ENCODE measurements at regions not wholly inside any gene's neighbourhood (a gene's known extent, or its start where the extent isn't known, plus 50 kb on each side); places are given as distances from the start of the nearest gene placed in this dataset.
A peak's percentile ranks its signal among the peaks of the same experiment; 100 is the strongest.
"Not testable (repeated sequence)": the region's sequence is repeated elsewhere in the genome, so short reads cannot be mapped to it uniquely, and the experiment has no call there.

DNA sequence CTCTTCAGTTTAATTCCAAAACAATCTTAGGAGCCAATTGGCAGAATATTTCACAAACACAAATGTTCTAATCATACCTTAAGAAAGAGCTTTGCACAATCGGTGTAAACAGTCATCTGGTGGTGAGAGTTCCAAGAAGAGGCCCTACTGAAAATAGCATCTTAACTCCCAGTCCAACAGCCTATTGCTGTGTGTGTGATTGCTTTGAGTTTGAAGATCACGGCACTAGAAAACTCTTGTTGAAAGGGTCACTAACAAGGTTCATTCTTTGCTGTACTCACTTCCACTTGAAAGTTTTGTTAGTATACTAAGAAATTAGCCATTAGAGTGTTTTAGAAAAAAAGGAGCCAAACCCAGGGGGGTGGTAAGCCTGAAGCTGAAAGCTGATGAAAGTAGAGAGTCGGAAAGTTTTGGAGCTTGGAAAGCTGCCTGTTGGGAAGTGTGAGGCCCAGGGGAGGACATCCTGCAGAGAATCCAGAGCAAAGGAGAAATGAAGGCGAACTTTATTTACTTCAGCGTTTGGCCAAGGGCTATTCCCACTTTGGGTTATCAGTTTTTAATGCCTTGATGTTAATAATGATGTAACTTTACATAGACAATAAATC, 180.3 kb upstream of the GHR start:
- TF ChIP-seq EP300 (IDR thresholded peaks at IDR 0.05), result no peak
- TF ChIP-seq POLR2A (IDR thresholded peaks at IDR 0.05), result no peak
- TF ChIP-seq, protein P1, sequence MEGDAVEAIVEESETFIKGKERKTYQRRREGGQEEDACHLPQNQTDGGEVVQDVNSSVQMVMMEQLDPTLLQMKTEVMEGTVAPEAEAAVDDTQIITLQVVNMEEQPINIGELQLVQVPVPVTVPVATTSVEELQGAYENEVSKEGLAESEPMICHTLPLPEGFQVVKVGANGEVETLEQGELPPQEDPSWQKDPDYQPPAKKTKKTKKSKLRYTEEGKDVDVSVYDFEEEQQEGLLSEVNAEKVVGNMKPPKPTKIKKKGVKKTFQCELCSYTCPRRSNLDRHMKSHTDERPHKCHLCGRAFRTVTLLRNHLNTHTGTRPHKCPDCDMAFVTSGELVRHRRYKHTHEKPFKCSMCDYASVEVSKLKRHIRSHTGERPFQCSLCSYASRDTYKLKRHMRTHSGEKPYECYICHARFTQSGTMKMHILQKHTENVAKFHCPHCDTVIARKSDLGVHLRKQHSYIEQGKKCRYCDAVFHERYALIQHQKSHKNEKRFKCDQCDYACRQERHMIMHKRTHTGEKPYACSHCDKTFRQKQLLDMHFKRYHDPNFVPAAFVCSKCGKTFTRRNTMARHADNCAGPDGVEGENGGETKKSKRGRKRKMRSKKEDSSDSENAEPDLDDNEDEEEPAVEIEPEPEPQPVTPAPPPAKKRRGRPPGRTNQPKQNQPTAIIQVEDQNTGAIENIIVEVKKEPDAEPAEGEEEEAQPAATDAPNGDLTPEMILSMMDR (IDR thresholded peaks at IDR 0.05), result no peak
- TF ChIP-seq POLR2AphosphoS5 (IDR thresholded peaks at IDR 0.05), result peak; percentile 28
- ATAC-seq, result peak; percentile 84
- Histone ChIP-seq H3K4me3 (no peak overlapping the region), H3K36me3 (no peaks in the 10 kb centered on the region), H3K4me1 (no peaks in the 10 kb centered on the region), H3K9me3 (no peaks in the 10 kb centered on the region), H3K27me3 (no peaks in the 10 kb centered on the region), H3K27ac (peak overlapping the region in 1 of 4 donors; percentile 22)
- 29 to 65% methylated on average over 2 to 5 of the region's 5 CpGs for WGBS, 2 donors (ENCODE audit: low coverage in 1 of 2)

DNA sequence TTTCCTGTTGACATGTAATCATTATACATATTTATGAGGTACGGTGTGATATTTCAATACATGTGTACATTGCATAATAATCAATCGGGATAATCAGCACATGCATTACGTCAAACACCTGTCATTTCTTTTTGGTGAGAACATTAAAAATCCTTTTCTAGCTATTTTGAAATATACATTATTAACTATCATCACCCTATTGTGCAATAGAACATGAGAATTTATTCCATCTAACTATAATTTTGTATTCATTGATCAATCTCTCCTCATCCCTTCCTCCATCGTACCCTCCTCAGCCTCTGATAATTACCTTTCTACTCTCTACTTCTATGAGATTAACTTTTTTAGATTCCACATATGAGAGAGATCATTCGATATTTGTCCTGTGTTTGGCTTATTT, 170.9 kb upstream of the GHR start:
- 89 to 90% methylated on average over 4 to 5 of the region's 5 CpGs for WGBS, 2 donors (ENCODE audit: low coverage in 1 of 2)
- no peaks in the 10 kb centered on the region for H3K36me3 ChIP-seq
- H3K27me3 ChIP-seq, result no peaks in the 10 kb centered on the region
- no peak for ATAC-seq
- H3K27ac ChIP-seq, result no peak overlapping the region
- no peak for TF ChIP-seq POLR2A (IDR thresholded peaks at IDR 0.05)
- TF ChIP-seq, protein P1 (IDR thresholded peaks at IDR 0.05), result no peak
- H3K4me3 ChIP-seq, result no peak overlapping the region
- no peaks in the 10 kb centered on the region for H3K9me3 ChIP-seq
- no peaks in the 10 kb centered on the region for H3K4me1 ChIP-seq

DNA sequence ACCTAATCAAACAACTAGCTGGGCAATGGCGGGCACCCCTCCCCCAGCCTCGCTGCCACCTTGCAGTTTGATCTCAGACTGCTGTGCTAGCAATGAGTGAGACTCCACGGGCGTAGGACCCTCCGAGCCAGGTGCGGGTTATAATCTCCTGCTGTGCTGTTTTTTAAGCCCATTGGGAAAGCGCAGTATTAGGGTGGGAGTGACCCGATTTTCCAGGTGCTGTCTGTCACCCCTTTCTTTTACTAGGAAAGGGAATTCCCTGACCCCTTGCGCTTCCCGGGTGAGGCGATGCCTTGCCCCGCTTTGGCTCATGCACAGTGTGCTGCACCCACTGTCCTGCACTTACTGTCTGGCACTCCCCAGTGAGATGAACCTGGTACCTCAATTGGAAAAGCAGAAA, 163.3 kb upstream of the GHR start:
- not testable (repeated sequence) for H3K9me3 ChIP-seq, H3K27ac ChIP-seq, ATAC-seq, H3K4me3 ChIP-seq, H3K36me3 ChIP-seq, H3K27me3 ChIP-seq, H3K4me1 ChIP-seq
- 96 to 100% methylated on average over 1 to 4 of the region's 12 CpGs for WGBS, 2 donors (ENCODE audit: low coverage in 1 of 2)

DNA sequence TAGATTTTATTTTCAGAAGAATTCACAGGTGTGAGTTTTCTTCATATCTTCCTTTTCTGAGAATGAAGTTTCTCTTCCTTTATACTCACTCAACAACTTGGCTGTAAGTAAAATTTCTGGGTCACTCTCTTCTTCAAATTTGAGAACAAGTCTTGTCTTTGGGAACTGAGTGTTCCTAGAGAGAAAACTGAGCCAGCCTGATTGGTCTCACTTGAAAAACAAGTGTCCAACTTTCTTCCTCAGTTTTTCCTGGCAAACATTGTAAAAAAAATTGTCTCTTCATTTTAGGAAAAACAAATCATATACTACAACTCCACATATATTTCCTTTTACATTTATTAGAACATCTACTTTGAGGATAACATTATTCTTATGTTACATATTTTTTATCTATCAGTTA, 156.1 kb upstream of the GHR start:
- no peak for ATAC-seq
- Histone ChIP-seq H3K27ac (no peak overlapping the region), H3K4me1 (no peaks in the 10 kb centered on the region), H3K27me3 (no peaks in the 10 kb centered on the region), H3K9me3 (no peaks in the 10 kb centered on the region), H3K4me3 (no peak overlapping the region), H3K36me3 (no peaks in the 10 kb centered on the region)
- TF ChIP-seq EP300 (IDR thresholded peaks at IDR 0.05), result no peak
- TF ChIP-seq POLR2AphosphoS5 (IDR thresholded peaks at IDR 0.05), result no peak
- TF ChIP-seq, protein P1 (IDR thresholded peaks at IDR 0.05), result no peak
- no peak for TF ChIP-seq POLR2A (IDR thresholded peaks at IDR 0.05)

DNA sequence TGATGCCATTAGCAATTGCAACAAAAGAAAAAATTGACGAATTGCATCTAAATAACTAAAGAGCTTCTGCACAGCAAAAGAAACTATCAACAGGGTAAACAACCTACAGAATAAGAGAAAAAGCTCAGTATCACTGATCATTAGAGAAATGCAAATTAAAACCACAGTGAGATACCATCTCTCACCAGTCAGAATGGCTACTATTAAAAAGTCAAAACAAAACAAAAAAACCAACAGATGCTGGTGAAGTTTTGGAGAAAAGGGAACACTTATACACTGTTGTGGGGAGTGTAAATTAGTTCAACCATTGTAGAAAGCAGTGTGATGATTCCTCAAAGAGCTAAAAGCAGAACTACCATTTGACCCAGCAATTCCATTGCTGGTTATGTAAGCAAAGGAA, 155.1 kb upstream of the GHR start:
- H3K27me3 ChIP-seq, H3K36me3 ChIP-seq, H3K27ac ChIP-seq, H3K9me3 ChIP-seq, H3K4me3 ChIP-seq, ATAC-seq, H3K4me1 ChIP-seq: not testable (repeated sequence)
- WGBS, 2 donors (ENCODE audit: low coverage in 1 of 2), result 71 to 100% methylated on average over 1 of the region's 1 CpG

DNA sequence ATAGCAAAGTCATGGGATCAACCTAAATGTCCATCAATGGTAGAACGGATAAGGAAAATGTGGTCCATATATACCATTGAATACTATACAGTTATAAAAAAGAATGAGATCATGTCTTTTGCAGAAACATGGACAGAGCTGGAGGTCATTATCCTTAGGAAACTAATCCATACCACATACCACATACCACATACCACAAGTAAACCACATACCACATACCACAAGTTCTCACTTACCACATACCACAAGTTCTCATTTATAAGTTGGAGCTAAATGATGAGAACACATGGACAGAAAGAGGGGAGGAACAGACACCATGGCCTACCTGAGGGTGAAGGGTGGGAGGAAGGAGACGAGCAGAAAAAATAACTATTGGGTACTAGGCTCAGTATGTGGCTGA, 154.6 kb upstream of the GHR start:
- Histone ChIP-seq H3K9me3 (no peaks in the 10 kb centered on the region), H3K27me3 (no peaks in the 10 kb centered on the region), H3K4me1 (no peaks in the 10 kb centered on the region), H3K36me3 (no peaks in the 10 kb centered on the region), H3K27ac (no peak overlapping the region), H3K4me3 (no peak overlapping the region)
- no peak for ATAC-seq
- 71 to 87% methylated on average over 2 of the region's 2 CpGs for WGBS, 2 donors (ENCODE audit: low coverage in 1 of 2)
- TF ChIP-seq EP300 (IDR thresholded peaks at IDR 0.05) (no peak), POLR2A (IDR thresholded peaks at IDR 0.05) (no peak), POLR2AphosphoS5 (IDR thresholded peaks at IDR 0.05) (no peak)
- TF ChIP-seq, protein P1 (IDR thresholded peaks at IDR 0.05), result no peak
